HG03460 (cell line): ENCODE measurements at regions not wholly inside any gene's neighbourhood (a gene's known extent, or its start where the extent isn't known, plus 50 kb on each side); places are given as distances from the start of the nearest gene placed in this dataset.

Experiments
- ATAC-seq: cut with Tn5 transposase; IDR thresholded peaks from one replicate; pipeline ENCODE4 v1.9.1; 2021; ENCODE audit not compliant: unreplicated experiment

GRCh38 chr18:73478191-73478590, 610.4 kb upstream of the NETO1 start:
- ATAC-seq, result no peak

- no peak for ATAC-seq
Measured at GRCh38 chr18:73476031-73476430, 608.2 kb upstream of the NETO1 start.

- ATAC-seq, result no peak
Measured at GRCh38 chr18:73462092-73462491, 594.3 kb upstream of the NETO1 start.

GRCh38 chr18:73461780-73462059, 593.9 kb upstream of the NETO1 start:
- no peak for ATAC-seq

GRCh38 chr18:73461038-73461779, 593.4 kb upstream of the NETO1 start:
- no peak for ATAC-seq

- ATAC-seq, result no peak
Measured at GRCh38 chr18:73458186-73458964, 590.6 kb upstream of the NETO1 start.

- ATAC-seq, result no peak
Measured at GRCh38 chr18:73456643-73457042, 588.9 kb upstream of the NETO1 start.

GRCh38 chr18:73452866-73453265, 585.1 kb upstream of the NETO1 start:
- ATAC-seq, result no peak

GRCh38 chr18:73446502-73446901, 578.7 kb upstream of the NETO1 start:
- no peak for ATAC-seq

GRCh38 chr18:73431620-73432019, 563.8 kb upstream of the NETO1 start:
- ATAC-seq, result no peak

GRCh38 chr18:73421010-73421409, 553.2 kb upstream of the NETO1 start:
- ATAC-seq, result no peak

- ATAC-seq, result no peak
Measured at GRCh38 chr18:73419531-73419930, 551.7 kb upstream of the NETO1 start.

- no peak for ATAC-seq
Measured at GRCh38 chr18:73414598-73414997, 546.8 kb upstream of the NETO1 start.

GRCh38 chr18:73414069-73414468, 546.3 kb upstream of the NETO1 start:
- no peak for ATAC-seq

- no peak for ATAC-seq
Measured at GRCh38 chr18:73409242-73409641, 541.5 kb upstream of the NETO1 start.

- ATAC-seq, result no peak
Measured at GRCh38 chr18:73408469-73408868, 540.7 kb upstream of the NETO1 start.

- ATAC-seq, result no peak
Measured at GRCh38 chr18:73407506-73407905, 539.7 kb upstream of the NETO1 start.

- ATAC-seq, result no peak
Measured at GRCh38 chr18:73384246-73384645, 516.5 kb upstream of the NETO1 start.

GRCh38 chr18:73381699-73382036, 513.9 kb upstream of the NETO1 start:
- no peak for ATAC-seq

- ATAC-seq, result no peak
Measured at GRCh38 chr18:73381016-73381698, 513.4 kb upstream of the NETO1 start.

- no peak for ATAC-seq
Measured at GRCh38 chr18:73366713-73367112, 498.9 kb upstream of the NETO1 start.

- ATAC-seq, result no peak
Measured at GRCh38 chr18:73365018-73365417, 497.2 kb upstream of the NETO1 start.
